SU-DHL-6 (cell line): ENCODE measurements at regions not wholly inside any gene's neighbourhood (a gene's known extent, or its start where the extent isn't known, plus 50 kb on each side); places are given as distances from the start of the nearest gene placed in this dataset.

Experiments used
- H2AFZ ChIP-seq: fragments of 200-600 bp; sonication (generic); 2 replicates; pipeline ENCODE4 v1.6.1; 2014; ENCODE audit warnings: low read depth, mild to moderate bottlenecking, moderate library complexity, mixed read lengths, antibody characterized with exemption, low read length; ENCODE audit not compliant: severe bottlenecking
- H3F3A ChIP-seq: fragments of 200-600 bp; shearing (Covaris generic); 2 replicates; pipeline ENCODE4 v1.6.0; 2016; ENCODE audit warnings: antibody characterized with exemption, mild to moderate bottlenecking; ENCODE audit not compliant: insufficient read depth
- H3K27ac ChIP-seq: fragments of 200-600 bp; sonication (generic); 2 replicates; pipeline ENCODE4 v1.5.1; 2016; ENCODE audit warnings: low read depth, mild to moderate bottlenecking, low read length, moderate library complexity, mixed read lengths
- H3K27me3 ChIP-seq: fragments of 200-600 bp; sonication (generic), shearing (Covaris generic); 2 replicates; pipeline ENCODE4 v1.6.0; 2014; ENCODE audit warnings: mild to moderate bottlenecking, low read length
- H3K36me3 ChIP-seq: fragments of 200-600 bp; sonication (generic); 2 replicates; pipeline ENCODE4 v1.6.1; 2014; ENCODE audit warnings: mild to moderate bottlenecking, low read length, mixed read lengths
- H3K4me2 ChIP-seq: fragments of 300-600, 200-600 bp; shearing (Covaris generic), sonication (generic); 2 replicates; pipeline ENCODE4 v1.6.0; 2014; ENCODE audit warnings: low read length, low read depth, mild to moderate bottlenecking; ENCODE audit not compliant: poor library complexity, severe bottlenecking
- H3K4me3 ChIP-seq: fragments of 200-600 bp; sonication (generic); 2 replicates; pipeline ENCODE4 v1.5.1; 2014; ENCODE audit warnings: antibody characterized with exemption, low read length, mild to moderate bottlenecking, mixed read lengths; ENCODE audit not compliant: insufficient read depth, poor library complexity, severe bottlenecking
- H3K79me2 ChIP-seq: fragments of 200-600 bp; sonication (generic); 2 replicates; pipeline ENCODE4 v1.6.1; 2014; ENCODE audit warnings: mild to moderate bottlenecking, low read length, moderate library complexity; ENCODE audit not compliant: insufficient read depth
- H3K9ac ChIP-seq: fragments of 200-600 bp; sonication (generic); 2 replicates; pipeline ENCODE4 v1.7.0; 2014; ENCODE audit warnings: mild to moderate bottlenecking, low read length
- H3K9me2 ChIP-seq: fragments of 200-600 bp; sonication (generic); replicated peaks from 2 replicates; pipeline ENCODE4 v1.6.1; 2014; ENCODE audit warnings: low read length; ENCODE audit not compliant: insufficient read depth
- H3K9me3 ChIP-seq: fragments of 200-600 bp; sonication (generic); 2 replicates; pipeline ENCODE4 v1.6.1; 2014; ENCODE audit warnings: low read length, mixed read lengths; ENCODE audit not compliant: insufficient read depth
- H4K20me1 ChIP-seq: fragments of 200-600 bp; sonication (generic); 2 replicates; pipeline ENCODE4 v1.6.1; 2014; ENCODE audit warnings: low read depth, mild to moderate bottlenecking, antibody characterized with exemption, low read length, moderate library complexity, mixed read lengths
- CTCF ChIP-seq: fragments of 200-600 bp; sonication (generic); IDR thresholded peaks from one replicate; pipeline ENCODE4 v1.5.1; 2017; ENCODE audit warnings: antibody characterized with exemption, mild to moderate bottlenecking, low read length, moderate library complexity; ENCODE audit not compliant: insufficient read depth, poor library complexity, severe bottlenecking
- EZH2phosphoT487 ChIP-seq: fragments of 200-600 bp; sonication (generic), shearing (Covaris generic); conservative IDR thresholded peaks from 2 replicates; pipeline ENCODE4 v1.6.1; 2018; ENCODE audit warnings: mild to moderate bottlenecking, antibody characterized with exemption, low read length, moderate library complexity, mixed read lengths

GRCh38 chr11:91854171-91854570, 370.4 kb upstream of the FAT3 start:
- no peak overlapping the region for H3K4me3 ChIP-seq
- no peak overlapping the region for H3K9ac ChIP-seq
- H2AFZ ChIP-seq = no peak overlapping the region
- no peak overlapping the region for H3K4me2 ChIP-seq
- TF ChIP-seq CTCF (no peak), EZH2phosphoT487 (no peak)
- H3K27ac ChIP-seq = no peak overlapping the region
- no peaks in the 10 kb centered on the region for H4K20me1 ChIP-seq
- no peaks in the 10 kb centered on the region; the same call in 1 of the 2 replicates for H3K9me2 ChIP-seq
- H3F3A ChIP-seq = no peaks in the 10 kb centered on the region
- H3K9me3 ChIP-seq = no peaks in the 10 kb centered on the region
- no peaks in the 10 kb centered on the region for H3K79me2 ChIP-seq
- H3K36me3 ChIP-seq = no peaks in the 10 kb centered on the region
- no peaks in the 10 kb centered on the region for H3K27me3 ChIP-seq

- Histone ChIP-seq H3F3A (no peaks in the 10 kb centered on the region), H3K27me3 (no peaks in the 10 kb centered on the region), H3K9ac (no peak overlapping the region), H3K79me2 (no peaks in the 10 kb centered on the region), H4K20me1 (no peaks in the 10 kb centered on the region), H3K4me2 (no peak overlapping the region), H3K4me3 (no peak overlapping the region), H3K9me3 (no peaks in the 10 kb centered on the region), H3K27ac (no peak overlapping the region), H3K36me3 (no peaks in the 10 kb centered on the region), H3K9me2 (no peaks in the 10 kb centered on the region), H2AFZ (no peak overlapping the region)
- TF ChIP-seq CTCF (no peak), EZH2phosphoT487 (no peak)
Measured at GRCh38 chr11:91851908-91852307, 372.7 kb upstream of the FAT3 start.

DNA sequence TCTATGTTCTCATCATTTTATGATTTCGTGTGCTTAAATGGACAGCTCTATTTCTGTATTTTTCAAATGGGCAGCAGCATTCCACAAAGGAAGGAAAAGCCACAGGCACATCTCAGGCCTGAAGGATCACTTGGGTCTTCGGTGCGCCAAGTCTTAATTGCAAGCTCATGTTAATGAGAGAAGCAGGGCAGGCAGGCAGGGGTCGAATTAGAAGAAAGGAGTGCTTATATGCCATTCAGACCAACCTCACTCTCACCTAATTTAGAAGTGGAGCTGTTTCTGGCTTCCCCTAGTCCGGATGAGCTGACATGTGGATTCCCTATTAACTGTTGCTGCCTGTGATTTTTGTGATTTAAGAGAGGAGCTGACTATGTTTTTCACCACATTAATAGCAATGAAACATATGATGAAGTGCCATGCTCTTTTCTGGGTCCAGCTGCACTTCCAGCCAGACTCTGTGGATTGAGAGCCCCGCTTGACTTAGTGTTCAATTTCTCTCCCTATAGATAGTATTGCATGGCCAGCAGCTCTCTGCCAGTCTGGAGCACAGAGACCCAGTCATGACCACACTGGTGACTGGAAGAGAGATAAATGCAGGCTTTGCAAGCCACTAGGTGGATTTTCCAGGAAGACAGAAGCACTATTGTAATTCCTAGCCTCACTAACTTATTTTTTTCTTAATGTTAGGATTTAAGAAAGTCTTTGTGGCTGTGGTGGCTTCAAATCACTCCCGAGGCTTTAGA, 373.9 kb upstream of the FAT3 start:
- no peak overlapping the region for H3K9ac ChIP-seq
- no peaks in the 10 kb centered on the region for H3K9me2 ChIP-seq
- no peak overlapping the region for H3K27ac ChIP-seq
- H3F3A ChIP-seq = no peaks in the 10 kb centered on the region
- TF ChIP-seq EZH2phosphoT487 (no peak), CTCF (no peak)
- H3K4me2 ChIP-seq = no peak overlapping the region
- H3K4me3 ChIP-seq = no peak overlapping the region
- H3K9me3 ChIP-seq = no peaks in the 10 kb centered on the region
- no peaks in the 10 kb centered on the region for H3K27me3 ChIP-seq
- no peaks in the 10 kb centered on the region for H3K36me3 ChIP-seq
- H3K79me2 ChIP-seq = no peaks in the 10 kb centered on the region
- no peaks in the 10 kb centered on the region for H4K20me1 ChIP-seq
- H2AFZ ChIP-seq = no peak overlapping the region
